ENCODE measurements at regions not wholly inside any gene's neighbourhood (a gene's known extent, or its start where the extent isn't known, plus 50 kb on each side); places are given as distances from the start of the nearest gene placed in this dataset.

DNA sequence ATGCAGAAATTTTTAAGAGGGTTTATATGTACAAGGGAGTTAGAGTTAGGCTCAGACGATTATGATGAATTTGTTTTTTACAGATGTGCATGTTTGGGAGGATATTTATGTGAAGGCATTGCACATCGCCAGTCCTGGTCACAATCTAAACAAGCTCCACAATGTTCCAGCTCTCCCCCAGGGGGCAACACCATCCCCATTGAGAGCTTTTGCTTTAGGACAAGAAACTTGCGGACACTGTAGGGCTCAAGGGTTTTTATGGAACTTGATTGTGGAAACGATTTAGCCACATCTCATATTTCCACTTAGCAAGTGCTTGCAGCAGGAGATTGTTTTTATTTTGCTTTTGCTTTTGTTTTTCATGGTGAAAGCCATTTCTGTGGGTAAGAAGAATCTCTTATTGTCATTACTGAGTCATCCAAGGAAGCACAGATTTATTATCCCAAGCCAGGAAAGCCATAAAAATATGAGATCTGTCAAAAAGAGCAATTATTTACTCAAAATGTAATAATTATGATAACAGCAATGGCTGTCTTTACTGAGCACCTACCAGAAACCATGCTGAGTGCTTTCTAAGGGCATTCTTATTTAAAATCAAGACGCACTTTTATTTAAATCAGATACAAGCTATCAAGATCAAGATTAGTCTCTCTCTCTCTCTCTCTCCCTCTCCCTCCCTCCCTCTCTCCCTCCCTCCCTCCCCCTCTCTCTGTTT is 276.7 kb upstream of the SRRM4 start:
- DNase-seq (ENCODE audit: low read depth) = no peak

DNA sequence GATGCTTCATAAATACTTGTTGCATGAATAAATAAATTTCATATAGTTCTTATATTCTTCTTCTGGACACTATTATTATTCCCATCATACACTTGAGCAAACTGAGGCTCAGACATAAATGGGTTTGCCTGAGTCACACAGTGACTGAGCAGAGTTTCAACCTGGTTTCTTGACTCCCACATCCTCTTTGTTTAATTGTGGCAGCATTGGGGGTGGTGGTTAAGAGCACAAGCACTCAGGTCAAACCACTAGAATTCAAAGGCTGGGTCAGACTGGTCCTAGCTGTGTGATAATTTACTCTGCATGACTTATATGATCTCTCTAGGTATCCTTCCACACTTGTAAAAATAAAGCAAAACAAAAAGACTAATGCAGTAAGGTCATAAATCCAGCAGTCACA is 274.9 kb upstream of the SRRM4 start:
- no peak for DNase-seq (ENCODE audit: low read depth)

DNA sequence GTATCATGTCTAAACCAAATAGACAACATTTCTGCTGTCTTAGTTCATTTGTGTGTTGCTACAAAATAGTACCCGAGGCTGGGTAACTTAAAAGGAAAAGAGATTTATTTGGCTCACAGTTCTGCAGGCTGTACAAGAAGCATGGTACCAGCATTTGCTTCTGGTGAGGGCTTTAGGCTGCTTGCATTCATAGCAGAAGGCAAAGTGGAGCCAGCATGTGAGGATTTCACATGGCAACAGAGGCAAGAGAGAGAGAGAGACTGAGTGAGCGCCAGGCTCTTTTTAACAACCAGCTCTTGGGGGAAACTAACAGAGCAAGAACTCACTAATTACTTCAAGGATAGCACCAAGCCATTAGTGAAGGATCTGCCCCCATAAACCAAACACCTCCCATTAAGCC is 271.4 kb upstream of the SRRM4 start:
- no peak for DNase-seq (ENCODE audit: low read depth)

DNA sequence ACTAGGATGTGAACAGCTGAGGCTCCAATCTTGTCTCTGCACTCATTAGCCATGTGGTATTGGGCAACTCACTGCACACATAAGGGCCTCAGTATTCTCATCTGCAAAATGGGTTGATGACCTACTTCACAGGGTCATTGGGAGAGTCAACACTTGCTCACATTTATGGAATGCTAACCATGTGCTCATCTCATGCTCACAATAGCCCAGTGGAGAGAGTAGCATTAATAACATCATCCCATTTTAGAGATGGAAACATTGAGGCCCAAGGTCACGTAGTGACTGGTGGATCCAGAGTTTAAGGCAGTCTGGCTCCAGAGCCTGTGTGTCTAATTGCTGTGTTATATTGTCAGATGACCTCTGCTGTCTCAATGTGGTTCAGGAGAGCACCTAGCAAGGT is 270.2 kb upstream of the SRRM4 start:
- DNase-seq (ENCODE audit: low read depth) = no peak

DNA sequence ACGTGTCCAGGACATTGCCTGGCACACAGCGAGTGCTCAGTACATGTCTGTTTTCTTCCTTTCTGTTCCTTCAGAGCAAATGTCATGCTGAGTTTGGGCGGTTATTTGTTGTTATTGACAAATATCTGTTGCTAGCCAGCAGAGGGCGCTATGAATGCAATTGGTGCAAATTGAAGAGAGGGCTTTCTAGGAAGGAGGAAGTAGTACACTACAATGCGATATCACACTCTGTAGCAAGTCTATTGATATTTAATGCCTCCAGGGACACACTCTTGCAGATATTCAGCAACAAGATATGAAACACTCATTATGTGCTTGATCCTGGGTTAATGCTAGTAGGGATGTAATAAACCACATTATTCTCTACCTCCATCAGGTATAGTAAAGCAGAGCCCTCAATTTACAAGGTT is 267.3 kb upstream of the SRRM4 start:
- DNase-seq (ENCODE audit: low read depth) = peak; percentile 45

DNA sequence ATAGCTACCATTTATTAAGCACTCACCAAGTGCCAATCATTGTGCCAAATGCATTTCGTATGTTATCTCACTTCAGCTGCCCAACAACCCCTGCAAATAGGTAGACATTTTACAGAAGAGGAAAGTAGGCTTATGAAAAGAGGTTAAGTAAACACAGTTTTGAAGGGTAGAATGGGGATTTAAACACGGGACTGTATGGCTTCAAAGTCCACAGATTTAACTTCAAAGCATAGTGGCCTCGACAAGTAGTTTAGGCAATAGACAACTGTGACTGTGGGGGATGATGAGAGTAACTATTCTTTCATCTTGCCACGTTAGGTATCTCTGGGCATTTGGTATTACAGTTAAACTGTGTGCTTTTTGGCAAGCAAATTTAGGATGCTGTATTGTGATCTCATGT is 266.8 kb upstream of the SRRM4 start:
- no peak for DNase-seq (ENCODE audit: low read depth)

DNA sequence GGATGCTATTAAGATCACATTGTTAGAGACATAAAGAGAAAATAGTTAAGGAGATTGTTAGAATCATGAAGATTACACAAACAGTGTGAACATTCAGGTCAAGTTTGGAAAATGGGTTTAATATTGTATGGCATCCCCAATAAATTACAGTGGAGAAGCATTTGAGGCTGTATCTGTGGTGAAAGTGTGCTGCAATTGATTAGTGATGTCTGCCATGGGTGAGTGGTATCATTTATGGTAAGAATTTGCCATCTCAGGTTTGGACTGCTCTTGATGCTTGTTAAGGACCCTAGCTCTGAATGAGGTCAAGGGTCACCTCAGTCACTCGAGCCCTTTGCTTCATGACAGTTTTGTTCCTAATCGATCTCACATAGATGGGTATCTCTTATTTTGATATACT is 265.7 kb upstream of the SRRM4 start:
- DNase-seq (ENCODE audit: low read depth) = no peak

DNA sequence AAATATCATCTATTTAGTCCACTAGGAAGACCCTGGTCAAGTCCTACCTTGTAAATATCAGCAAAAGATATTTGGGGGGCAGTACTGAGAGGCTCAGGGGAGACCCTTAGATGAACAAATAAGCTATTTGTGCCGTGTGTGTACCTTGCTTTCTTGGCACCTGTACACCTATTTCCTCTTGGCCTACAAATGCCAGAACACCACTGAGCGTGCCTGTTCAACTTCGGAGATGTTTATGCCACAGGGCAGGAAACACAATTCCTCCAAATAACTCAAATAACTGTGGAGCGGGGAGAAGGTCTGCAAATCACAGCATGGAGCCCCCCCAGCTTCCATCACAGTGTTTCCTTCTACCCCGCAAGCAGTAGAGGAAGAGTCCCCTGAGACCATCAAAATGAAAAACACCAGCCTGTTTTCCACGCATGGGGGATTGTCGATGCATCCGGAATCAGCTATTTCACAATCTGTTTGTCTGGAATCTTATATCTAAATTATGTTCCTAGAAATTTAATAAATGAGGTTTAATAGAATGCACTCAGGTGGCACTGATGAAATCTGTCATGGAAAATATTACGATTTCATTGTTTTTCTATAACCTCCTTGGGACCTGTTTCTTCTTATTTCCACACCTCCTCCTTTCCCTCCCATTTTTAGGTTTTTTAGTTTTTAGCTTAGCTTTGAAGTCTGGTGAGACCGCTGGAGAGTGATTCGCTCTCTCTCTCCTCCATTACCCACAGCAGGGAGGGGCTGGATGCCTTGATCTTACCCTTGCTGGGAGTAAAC is 254.0 kb upstream of the SRRM4 start:
- no peak for DNase-seq (ENCODE audit: low read depth)

DNA sequence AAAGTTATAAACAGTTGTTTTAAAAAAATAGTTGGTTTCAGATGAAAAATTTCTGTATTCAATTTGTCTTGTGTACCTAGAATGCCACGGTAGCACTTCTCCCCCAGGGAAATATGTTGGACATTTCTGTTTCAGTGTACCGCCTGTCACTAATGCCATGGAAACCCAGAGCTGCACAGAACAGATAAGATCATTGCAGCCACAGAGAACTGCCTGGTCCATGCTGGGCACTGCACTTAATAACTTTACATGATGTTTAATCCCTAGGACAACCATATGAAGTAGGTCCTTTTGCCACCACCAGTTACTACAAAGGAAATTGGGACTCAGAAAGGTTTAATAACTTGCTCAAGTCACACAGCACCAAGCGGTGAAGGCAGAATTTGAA is 253.4 kb upstream of the SRRM4 start:
- no peak for DNase-seq (ENCODE audit: low read depth)

DNA sequence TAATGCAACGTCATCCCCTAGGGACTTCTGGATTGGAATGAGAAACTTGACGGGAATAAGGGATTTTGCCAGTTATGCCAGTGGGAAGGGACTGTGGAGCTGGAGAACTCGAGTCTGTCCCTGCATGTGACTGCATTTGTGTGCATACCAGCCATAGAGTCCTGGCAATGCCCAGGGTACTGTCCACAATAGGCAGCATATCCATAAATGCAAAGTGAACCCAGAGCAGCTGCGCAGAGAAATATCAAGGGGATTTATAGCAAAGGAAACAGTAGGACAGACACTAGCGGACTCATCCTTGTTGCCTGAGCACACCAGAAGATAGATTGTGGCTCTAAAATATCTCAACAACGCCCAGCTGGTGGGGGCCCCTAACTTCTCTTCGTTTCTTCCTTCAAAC is 247.1 kb upstream of the SRRM4 start:
- no peak for DNase-seq (ENCODE audit: low read depth)

DNA sequence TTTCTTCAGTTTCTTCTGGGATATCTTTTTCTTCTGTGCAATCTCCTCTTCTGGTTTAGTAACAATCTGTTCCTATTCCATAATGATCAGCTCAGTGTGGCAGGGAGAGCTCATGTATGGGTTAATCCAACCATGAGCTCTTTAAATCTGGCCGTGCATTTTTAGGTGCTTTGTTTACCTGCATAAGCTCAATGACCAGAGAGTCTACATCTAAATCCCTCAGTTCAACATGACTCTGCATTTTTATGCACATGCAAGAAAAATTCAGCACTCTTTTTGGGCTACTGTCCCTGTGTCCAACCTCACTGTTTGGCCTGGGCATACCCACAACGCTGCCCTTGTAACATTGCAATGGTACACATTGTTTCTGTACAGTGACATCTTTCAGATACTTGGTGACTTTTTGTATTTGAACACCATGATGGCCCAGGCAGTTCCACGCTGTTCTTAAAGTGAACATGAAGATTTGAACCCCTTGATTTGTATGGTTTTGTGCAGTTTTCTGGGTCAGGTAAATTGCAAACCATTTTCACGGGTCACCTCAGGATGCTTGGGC is 243.3 kb upstream of the SRRM4 start:
- no peak for DNase-seq (ENCODE audit: low read depth)

DNA sequence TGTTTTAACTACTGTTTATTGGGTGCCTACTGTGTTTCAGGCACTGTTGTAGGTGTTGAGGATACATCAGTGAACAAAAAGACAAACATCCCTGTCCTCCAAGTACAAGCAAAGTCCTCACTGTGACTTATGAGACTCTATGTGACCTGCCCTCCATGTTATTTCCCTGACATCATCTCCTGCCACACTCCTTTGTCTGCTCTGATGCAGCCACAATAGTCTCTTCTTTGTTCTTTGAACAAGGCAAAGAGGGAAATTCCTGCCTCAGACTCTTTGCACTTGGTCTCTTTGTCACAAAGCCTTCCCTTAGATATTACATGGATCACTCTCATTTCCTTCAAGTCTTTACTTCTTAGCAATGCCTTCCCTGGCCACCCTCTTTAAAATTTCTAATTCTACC is 240.1 kb upstream of the SRRM4 start:
- no peak for DNase-seq (ENCODE audit: low read depth)

DNA sequence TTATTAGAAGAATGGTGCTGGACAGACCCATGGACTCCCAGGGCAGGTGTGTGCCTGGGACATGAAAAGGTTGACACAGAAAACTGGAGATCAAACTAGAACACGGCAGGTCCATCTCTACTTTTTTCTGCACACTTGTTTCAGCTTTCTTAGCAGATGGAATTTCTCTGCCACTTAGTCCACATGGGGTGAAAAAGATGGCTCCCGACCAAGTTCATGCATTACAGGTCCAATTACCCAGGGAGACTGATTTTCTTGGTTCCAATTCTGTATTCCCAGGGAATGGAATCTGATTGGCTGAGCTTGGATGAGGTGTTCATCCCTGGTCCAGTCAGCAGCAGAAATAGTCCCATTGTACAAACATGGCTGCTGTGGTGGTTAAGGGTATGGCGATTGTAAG is 238.9 kb upstream of the SRRM4 start:
- no peak for DNase-seq (ENCODE audit: low read depth)

DNA sequence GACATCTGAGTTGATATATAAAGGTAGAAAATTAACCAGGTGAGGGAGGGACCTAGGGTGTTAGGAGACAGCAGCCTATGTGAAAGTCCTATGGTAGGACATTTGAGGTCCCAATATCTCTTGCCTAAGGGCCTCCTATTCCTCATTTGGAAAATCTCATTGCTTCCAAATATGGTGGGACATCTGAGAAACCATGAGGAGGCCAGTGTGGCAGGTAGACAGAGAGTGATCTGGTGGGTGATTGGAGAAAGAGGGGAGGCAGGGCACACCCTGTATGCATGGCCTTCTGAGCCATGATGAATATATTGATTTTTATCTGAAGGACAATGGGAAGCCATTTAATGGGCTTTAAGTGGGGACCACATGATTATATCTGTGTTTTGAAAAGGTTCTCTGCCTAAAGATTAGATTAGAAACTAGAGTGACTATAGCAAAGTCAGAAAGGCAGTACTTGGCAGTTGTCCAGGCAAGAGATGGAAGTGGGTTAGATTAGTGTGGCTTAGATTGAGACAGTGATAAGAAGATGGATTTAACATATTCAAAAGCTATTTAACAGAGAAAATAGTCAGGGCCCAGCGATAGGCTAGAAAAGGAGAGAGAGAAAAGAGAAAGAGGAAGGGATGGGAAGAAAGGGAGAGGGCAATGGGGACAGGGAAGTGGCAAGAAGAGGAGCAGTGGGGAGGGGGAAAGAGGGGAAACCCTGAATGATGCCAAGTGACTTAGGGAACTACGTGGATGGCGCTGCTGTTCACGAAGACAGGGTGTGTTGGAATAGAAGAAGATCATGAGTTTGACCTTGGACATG is 237.2 kb upstream of the SRRM4 start:
- no peak for DNase-seq (ENCODE audit: low read depth)

DNA sequence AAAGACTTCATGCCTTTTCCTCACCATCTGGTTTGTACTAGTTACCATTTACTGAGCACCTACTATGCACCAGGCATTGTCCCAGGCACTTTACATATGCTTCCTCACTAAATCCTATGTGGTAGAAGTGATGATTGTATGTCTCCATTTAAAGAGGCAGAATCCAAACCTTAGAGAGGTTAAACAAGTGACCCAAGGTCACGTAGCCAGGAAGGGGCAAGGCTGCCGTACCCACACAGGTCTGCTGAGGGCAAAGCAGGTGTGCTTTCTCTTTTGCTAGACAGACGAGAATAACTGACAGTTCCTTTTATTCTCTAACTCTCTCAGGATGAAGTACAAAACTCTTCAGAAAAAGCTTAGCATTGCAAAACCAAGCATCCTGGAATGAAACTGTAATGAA is 235.2 kb upstream of the SRRM4 start:
- DNase-seq (ENCODE audit: low read depth) = no peak

DNA sequence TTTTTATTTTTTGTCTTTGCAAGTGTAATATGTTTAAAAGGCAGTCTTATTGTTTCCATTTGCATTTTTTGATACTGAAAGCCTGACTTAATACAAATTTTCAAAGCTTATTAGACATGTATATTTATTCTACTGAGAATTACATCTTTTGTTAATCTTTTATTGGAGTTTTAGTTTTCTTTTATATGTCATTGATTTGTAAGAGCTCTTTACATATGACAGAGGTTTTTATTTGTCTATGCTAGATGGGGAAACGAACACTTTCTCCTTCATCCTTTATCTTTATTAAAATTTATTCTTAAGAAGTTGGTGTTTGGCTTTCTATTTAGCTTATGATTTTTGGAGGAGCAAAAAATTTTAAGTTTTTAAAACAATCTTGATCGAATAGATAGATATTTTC is 234.4 kb upstream of the SRRM4 start:
- no peak for DNase-seq (ENCODE audit: low read depth)

DNA sequence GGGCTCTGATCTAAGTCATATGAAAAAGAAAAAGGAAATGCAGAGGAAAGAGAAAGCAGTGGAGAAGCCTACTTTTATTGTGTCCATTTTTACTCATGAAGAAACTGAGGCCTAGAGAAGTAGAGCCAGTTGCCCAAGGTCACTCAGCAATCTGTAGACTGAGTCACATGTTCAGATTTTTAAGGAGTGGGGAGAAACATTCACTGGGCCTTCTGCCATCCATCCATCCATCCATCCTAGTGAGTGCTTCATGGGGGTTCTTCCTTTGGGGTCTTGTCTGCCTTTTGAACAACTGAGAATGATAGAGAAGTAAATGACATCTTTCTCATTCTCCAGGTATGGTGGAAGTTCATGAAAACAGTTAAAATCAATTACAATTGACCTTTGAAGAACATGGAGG is 233.6 kb upstream of the SRRM4 start:
- DNase-seq (ENCODE audit: low read depth) = no peak

DNA sequence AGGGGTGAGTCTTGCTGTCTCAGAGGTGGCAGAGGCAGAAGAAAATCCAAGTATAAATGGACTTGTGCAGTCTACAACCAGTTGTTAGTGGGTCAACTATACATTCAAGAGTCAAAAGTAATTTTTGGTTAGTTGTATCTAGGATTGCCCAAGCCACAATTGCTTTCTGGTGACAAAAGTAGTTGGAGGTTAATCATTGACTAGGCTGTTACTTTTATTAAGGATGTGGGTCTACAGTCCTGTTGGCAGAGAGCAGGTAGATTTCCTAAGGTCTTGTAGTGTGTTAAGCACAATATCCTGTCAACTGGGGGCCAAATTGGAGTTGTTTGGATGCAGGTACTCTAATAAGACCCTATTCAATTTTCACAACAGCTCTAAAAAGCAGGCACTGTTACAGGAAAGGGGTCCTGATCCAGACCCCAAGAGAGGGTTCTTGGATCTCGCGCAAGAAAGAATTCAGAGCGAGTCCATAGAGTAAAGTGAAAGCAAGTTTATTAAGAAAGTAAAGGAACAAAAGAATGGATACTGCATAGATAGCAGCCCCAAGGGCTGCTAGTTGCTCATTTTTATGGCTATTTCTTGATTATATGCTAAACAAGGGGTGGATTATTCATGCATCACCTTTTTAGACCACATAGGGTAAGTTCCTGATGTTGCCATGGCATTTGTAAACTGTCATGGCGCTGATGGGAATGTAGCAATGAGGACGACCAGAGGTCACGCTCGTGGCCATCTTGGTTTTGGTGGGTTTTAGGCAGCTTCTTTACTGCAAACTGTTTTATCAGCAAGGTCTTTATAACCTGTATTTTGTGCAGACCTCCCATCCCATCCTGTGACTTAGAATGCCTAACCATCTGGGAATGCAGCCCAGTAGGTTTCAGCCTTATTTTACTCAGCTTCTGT is 232.6 kb upstream of the SRRM4 start:
- no peak for DNase-seq (ENCODE audit: low read depth)

DNA sequence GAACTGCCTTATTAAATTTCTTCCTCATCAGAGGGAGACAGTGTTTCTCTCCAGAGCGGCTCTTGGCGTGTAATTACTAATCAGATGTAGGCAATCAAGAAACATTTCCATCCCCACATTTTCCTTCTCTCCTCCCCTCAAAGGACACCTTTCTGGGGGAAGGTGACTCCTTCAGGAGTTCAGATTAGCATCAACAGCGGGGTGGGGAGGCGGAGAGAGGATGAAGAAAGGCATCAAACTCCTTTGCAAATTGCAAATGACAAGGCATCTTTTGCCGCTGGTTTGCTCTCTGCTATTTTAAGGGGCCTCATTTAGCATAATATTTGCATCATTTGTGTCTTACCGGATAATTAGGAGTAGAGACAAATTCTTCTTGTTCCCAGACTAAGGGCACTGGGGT is 231.7 kb upstream of the SRRM4 start:
- DNase-seq (ENCODE audit: low read depth) = no peak

DNA sequence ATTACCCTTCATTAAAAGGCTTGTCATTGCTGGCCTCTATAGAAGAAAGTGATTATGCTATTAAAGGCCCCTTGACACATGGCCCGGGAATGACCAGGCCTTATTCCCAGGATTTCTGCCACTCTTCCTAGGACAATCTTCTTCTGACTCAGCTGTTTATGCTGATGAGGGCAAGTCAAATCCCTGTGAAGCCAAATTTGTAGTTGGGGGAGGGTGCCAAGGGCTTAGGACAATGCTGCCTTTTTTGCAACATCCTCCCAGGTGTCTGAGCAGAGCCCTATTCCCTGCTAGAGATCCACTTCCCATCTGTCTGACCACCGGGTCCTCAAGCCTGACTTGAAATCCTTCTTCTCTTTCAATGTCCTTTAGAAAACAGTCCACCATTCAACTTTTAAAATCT is 230.7 kb upstream of the SRRM4 start:
- no peak for DNase-seq (ENCODE audit: low read depth)

DNA sequence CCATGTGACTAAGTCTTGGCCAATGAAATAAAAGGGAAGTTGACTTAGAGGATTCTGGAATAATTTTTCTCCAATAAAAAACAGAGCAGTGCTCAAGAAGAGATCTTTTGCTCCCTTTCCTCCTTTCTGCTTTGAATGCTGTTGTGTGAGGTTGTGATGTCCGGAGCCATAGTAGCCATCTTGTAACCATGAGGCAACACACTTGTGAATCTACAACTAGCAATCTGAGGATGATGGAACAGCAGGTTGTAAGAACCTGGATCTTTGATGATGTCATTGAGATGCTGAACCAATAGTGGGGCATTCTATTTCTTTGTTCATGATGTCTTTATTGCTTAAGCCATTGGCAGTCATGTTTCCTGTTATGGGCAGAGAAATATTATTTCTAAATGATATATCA is 230.0 kb upstream of the SRRM4 start:
- DNase-seq (ENCODE audit: low read depth) = no peak

DNA sequence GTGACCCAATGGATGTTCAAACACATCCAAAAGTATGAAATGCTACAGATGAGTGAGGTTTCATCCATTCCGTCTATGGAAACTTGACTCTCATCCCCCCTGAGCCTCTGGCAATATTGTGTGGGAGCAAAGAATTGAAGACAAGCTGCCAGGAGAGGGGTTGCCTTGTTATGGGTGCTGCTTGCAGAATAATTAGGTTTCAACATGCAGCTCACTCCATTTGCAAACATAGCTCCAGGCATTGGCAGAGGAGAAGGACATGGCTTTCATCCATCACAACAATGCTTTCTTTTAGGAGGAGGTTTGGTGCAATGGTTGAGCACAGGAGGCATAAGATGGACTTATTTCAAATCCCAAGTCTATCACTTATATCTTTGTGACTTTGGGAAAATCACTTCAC is 220.7 kb upstream of the SRRM4 start:
- no peak for DNase-seq (ENCODE audit: low read depth)

All from ELR (cell line).